CD4-positive, alpha-beta memory T cell (primary cell): ENCODE measurements at regions not wholly inside any gene's neighbourhood (a gene's known extent, or its start where the extent isn't known, plus 50 kb on each side); places are given as distances from the start of the nearest gene placed in this dataset.
"Not testable (repeated sequence)": the region's sequence is repeated elsewhere in the genome, so short reads cannot be mapped to it uniquely, and the experiment has no call there.

Source experiments
- CTCF ChIA-PET: fragments of 350-600 bp; sonication (Branson Sonifier 250); formaldehyde crosslinking; loops from one replicate; lab custom pipeline; 2021; ENCODE audit warnings: inconsistent platforms; ENCODE audit not compliant: partially characterized antibody; lab: Charles Lee
- POLR2A ChIA-PET: fragments of 350-600 bp; sonication (Branson Sonifier 250); formaldehyde crosslinking; loops from one replicate; lab custom pipeline; 2021; ENCODE audit not compliant: partially characterized antibody; lab: Charles Lee
- DNase-seq, 5 donors: peaks; one replicate each; pipeline versions ENCODE4 v3.0.0 to v3.0.0-alpha.2; 2020 to 2022; ENCODE audit warnings: mixed read lengths in 1 of 5
- H3K27ac ChIP-seq: one replicate; pipeline ENCODE4 v1.7.0; 2013; ENCODE audit warnings: low read depth, low read length
- H3K27me3 ChIP-seq: 2 replicates; pipeline ENCODE4 v1.7.0; 2013; ENCODE audit warnings: mild to moderate bottlenecking, low read length, moderate library complexity; ENCODE audit not compliant: insufficient read depth
- H3K36me3 ChIP-seq: 2 replicates; pipeline ENCODE4 v1.7.0; 2013; ENCODE audit warnings: mild to moderate bottlenecking, low read length, moderate library complexity; ENCODE audit not compliant: insufficient read depth
- H3K4me1 ChIP-seq: 2 replicates; pipeline ENCODE4 v1.7.0; 2013; ENCODE audit warnings: mild to moderate bottlenecking, low read length, moderate library complexity; ENCODE audit not compliant: insufficient read depth
- H3K4me3 ChIP-seq, 2 donors: one replicate each; pipeline ENCODE4 v1.7.0; 2013; ENCODE audit warnings: low read length in 2 of 2, mild to moderate bottlenecking in 1 of 2
- H3K9me3 ChIP-seq, 2 donors: one replicate each; pipeline ENCODE4 v1.7.0; 2013; ENCODE audit warnings: low read length in 2 of 2, control low read depth in 1 of 2; ENCODE audit not compliant: control insufficient read depth in 1 of 2
- H3K27ac Mint-ChIP-seq, 7 donors: one replicate each; pipeline ENCODE4 v1.8.0; 2020 to 2021; ENCODE audit warnings: mixed read lengths in 7 of 7, mild to moderate bottlenecking in 6 of 7, inconsistent platforms in 3 of 7, moderate library complexity in 3 of 7
- H3K27me3 Mint-ChIP-seq, 2 donors: one replicate each; pipeline ENCODE4 v1.8.0; 2020 to 2021; ENCODE audit warnings: mixed read lengths in 2 of 2
- H3K36me3 Mint-ChIP-seq, 2 donors: one replicate each; pipeline ENCODE4 v1.8.0; 2020 to 2021; ENCODE audit warnings: mixed read lengths in 2 of 2, inconsistent platforms in 1 of 2, mild to moderate bottlenecking in 1 of 2
- H3K4me1 Mint-ChIP-seq, 4 donors: one replicate each; pipeline ENCODE4 v1.8.0; 2020 to 2021; ENCODE audit warnings: mixed read lengths in 4 of 4, mild to moderate bottlenecking in 1 of 4
- H3K4me3 Mint-ChIP-seq, 8 donors: one replicate each; pipeline ENCODE4 v1.8.0; 2020 to 2021; ENCODE audit warnings: mixed read lengths in 8 of 8, mild to moderate bottlenecking in 7 of 8, moderate library complexity in 6 of 8, inconsistent platforms in 3 of 8
- H3K9me3 Mint-ChIP-seq, 8 donors: one replicate each; pipeline ENCODE4 v1.8.0; 2020 to 2021; ENCODE audit warnings: mixed read lengths in 8 of 8, mild to moderate bottlenecking in 5 of 8, inconsistent platforms in 3 of 8, moderate library complexity in 1 of 8
- intact Hi-C: fragments of 100-400 bp; cut with micrococcal nuclease; formaldehyde crosslinking; loops from one replicate; pipeline ENCODE4 v1.15.1; 2023

DNA sequence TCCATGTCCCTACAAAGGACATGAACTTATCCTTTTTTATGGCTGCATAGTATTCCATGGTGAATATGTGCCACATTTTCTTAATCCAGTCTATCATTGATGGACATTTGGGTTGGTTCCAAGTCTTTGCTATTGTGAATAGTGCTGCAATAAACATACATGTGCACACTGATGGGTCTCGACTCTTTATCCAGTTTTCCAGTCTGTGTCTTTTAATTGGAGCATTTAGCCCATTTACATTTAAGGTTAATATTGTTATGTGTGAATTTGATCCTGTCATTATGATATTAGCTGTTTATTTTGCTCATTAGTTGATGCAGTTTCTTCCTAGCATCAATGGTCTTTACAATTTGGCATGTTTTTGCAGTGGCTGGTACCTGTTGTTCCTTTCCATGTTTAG lies 272.0 kb upstream of the NAALADL2 start:
- H3K36me3 Mint-ChIP-seq, H3K27ac Mint-ChIP-seq, H3K27me3 ChIP-seq, H3K4me1 ChIP-seq, intact Hi-C loops, H3K4me3 ChIP-seq, H3K27ac ChIP-seq, DNase-seq, H3K36me3 ChIP-seq, POLR2A ChIA-PET, H3K4me1 Mint-ChIP-seq, H3K27me3 Mint-ChIP-seq, H3K4me3 Mint-ChIP-seq, CTCF ChIA-PET, H3K9me3 ChIP-seq: not testable (repeated sequence)
- H3K9me3 Mint-ChIP-seq: peaks cover 0 to 21% (median 7%) of the 10 kb centered on the region in 8 donors

DNA sequence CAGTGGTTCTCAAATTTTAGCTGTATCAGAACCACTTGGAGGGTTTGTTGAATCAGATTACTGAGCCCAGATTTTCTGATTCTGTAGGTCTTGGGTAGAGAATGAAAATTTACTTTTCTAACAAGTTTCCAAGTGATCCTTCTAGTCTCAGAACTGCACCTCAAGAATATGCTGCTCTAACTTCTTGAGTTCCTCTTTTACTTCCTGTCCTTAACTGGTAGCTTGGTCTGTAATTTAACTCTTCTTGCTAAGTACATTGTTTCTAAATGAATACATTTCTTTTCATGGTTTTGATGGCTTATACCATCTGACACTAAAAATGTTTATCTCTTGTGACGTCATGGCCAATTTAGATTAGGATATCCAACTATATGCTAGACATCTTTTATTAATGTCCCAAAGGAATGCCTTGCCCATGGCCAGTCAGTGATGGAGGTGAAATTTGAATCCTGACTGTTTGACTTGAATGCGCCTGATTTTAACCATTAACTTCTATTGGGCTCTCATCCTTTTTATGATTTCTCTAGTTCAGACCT lies 262.6 kb upstream of the NAALADL2 start:
- intact Hi-C loops: no loop called here
- no peak for DNase-seq
- CTCF ChIA-PET: no interaction called here
- POLR2A ChIA-PET: no interaction called here
- Histone ChIP-seq H3K36me3 (no peaks in the 10 kb centered on the region), H3K4me1 (no peaks in the 10 kb centered on the region), H3K27me3 (no peaks in the 10 kb centered on the region), H3K9me3 (no peaks in the 10 kb centered on the region), H3K4me3 (no peak overlapping the region), H3K27ac (no peak overlapping the region)
- H3K36me3 Mint-ChIP-seq: no peaks in the 10 kb centered on the region
- H3K4me1 Mint-ChIP-seq: no peaks in the 10 kb centered on the region
- peaks cover 0 to 8% (median 2%) of the 10 kb centered on the region in 8 donors for H3K9me3 Mint-ChIP-seq
- H3K27ac Mint-ChIP-seq: no peak overlapping the region
- H3K4me3 Mint-ChIP-seq: no peak overlapping the region
- H3K27me3 Mint-ChIP-seq: no peaks in the 10 kb centered on the region

DNA sequence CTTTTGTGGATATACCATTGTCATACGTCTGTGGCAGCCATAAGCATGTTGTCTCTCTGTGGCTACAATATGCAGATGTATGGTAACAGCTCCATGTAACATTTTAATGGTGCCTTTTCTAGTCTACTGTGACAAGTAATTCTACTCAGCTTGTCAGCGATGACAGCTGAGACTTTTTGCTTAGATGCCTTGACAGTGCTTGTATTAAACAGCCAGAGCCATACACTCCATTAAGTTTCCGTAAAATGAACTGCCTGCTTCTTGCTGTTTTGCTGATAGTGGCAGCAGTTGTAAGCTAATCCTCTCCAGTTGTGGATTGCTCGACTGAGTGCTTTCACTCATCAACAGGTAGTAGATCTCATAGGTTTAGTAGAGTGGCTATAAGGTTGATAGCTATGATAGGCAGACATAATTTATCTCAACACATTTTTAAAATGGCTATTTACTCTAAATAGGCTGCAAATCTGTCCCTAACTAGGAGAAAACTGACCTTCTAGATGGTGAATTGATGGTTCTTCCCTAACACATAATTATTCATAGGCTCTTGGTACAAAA lies 260.2 kb upstream of the NAALADL2 start:
- Mint-ChIP-seq H3K9me3 (peaks cover 0 to 11% (median 2%) of the 10 kb centered on the region in 8 donors), H3K4me1 (no peaks in the 10 kb centered on the region), H3K36me3 (no peaks in the 10 kb centered on the region), H3K27ac (no peak overlapping the region), H3K4me3 (no peak overlapping the region), H3K27me3 (no peaks in the 10 kb centered on the region)
- POLR2A ChIA-PET: no interaction called here
- Histone ChIP-seq H3K4me1 (no peaks in the 10 kb centered on the region), H3K36me3 (no peaks in the 10 kb centered on the region), H3K9me3 (no peaks in the 10 kb centered on the region), H3K27me3 (no peaks in the 10 kb centered on the region), H3K4me3 (no peak overlapping the region), H3K27ac (no peak overlapping the region)
- no peak for DNase-seq
- intact Hi-C loops: no loop called here
- CTCF ChIA-PET: no interaction called here

GRCh38 chr3:174613173-174613572 lies 246.0 kb upstream of the NAALADL2 start:
- Histone ChIP-seq H3K9me3 (no peaks in the 10 kb centered on the region), H3K4me3 (no peak overlapping the region), H3K27ac (no peak overlapping the region), H3K4me1 (no peaks in the 10 kb centered on the region), H3K36me3 (no peaks in the 10 kb centered on the region), H3K27me3 (no peaks in the 10 kb centered on the region)
- Mint-ChIP-seq H3K36me3 (no peaks in the 10 kb centered on the region), H3K27ac (no peak overlapping the region), H3K9me3 (peaks cover 0 to 22% (median 6%) of the 10 kb centered on the region in 8 donors), H3K4me3 (no peak overlapping the region), H3K27me3 (no peaks in the 10 kb centered on the region), H3K4me1 (no peaks in the 10 kb centered on the region)
- POLR2A ChIA-PET: no interaction called here
- CTCF ChIA-PET: no interaction called here
- intact Hi-C loops: no loop called here
- no peak for DNase-seq

DNA sequence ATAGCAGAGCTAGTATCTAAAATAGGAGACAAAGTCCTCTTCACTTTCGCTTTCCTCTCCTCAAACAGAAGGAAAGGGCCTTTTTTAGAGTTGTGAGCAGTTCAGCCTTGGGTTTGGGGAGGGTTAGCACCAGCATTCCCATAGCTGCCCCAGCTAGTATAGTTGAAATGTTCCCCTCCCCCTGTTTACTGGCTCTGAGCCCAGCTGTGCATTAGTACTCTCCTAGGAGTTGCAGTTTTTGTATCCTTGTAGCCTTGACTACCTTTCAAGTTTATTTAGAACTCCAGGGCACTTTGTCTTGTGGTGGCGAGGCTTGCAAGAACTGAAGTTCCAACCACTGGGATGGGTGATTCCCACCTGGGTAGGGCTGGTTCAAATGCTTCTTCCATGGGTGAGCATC lies 245.1 kb upstream of the NAALADL2 start:
- no peaks in the 10 kb centered on the region for H3K4me1 ChIP-seq
- no peaks in the 10 kb centered on the region for H3K27me3 ChIP-seq
- no peaks in the 10 kb centered on the region for H3K9me3 ChIP-seq
- H3K9me3 Mint-ChIP-seq: peaks cover 0 to 20% (median 6%) of the 10 kb centered on the region in 8 donors
- no peaks in the 10 kb centered on the region for H3K4me1 Mint-ChIP-seq
- CTCF ChIA-PET: no interaction called here
- no peak overlapping the region for H3K4me3 ChIP-seq
- no peak overlapping the region for H3K27ac ChIP-seq
- H3K36me3 ChIP-seq: no peaks in the 10 kb centered on the region
- no peak for DNase-seq
- H3K27me3 Mint-ChIP-seq: no peaks in the 10 kb centered on the region
- intact Hi-C loops: no loop called here
- POLR2A ChIA-PET: no interaction called here
- no peak overlapping the region for H3K27ac Mint-ChIP-seq
- H3K36me3 Mint-ChIP-seq: no peaks in the 10 kb centered on the region
- H3K4me3 Mint-ChIP-seq: no peak overlapping the region

- Mint-ChIP-seq H3K27me3 (no peaks in the 10 kb centered on the region), H3K27ac (no peak overlapping the region), H3K4me3 (no peak overlapping the region), H3K9me3 (peaks cover 0 to 4% (median 2%) of the 10 kb centered on the region in 8 donors), H3K36me3 (no peaks in the 10 kb centered on the region), H3K4me1 (no peaks in the 10 kb centered on the region)
- no peaks in the 10 kb centered on the region for H3K4me1 ChIP-seq
- POLR2A ChIA-PET: no interaction called here
- intact Hi-C loops: no loop called here
- no peaks in the 10 kb centered on the region for H3K27me3 ChIP-seq
- no peaks in the 10 kb centered on the region for H3K9me3 ChIP-seq
- CTCF ChIA-PET: no interaction called here
- no peak overlapping the region for H3K27ac ChIP-seq
- H3K4me3 ChIP-seq: no peak overlapping the region
- DNase-seq: no peak
- H3K36me3 ChIP-seq: no peaks in the 10 kb centered on the region
These were observed 240.6 kb upstream of the NAALADL2 start for GRCh38 chr3:174618368-174619080.

GRCh38 chr3:174619239-174619638 lies 239.9 kb upstream of the NAALADL2 start:
- H3K27ac ChIP-seq: no peak overlapping the region
- no peaks in the 10 kb centered on the region for H3K9me3 ChIP-seq
- no peaks in the 10 kb centered on the region for H3K27me3 ChIP-seq
- Mint-ChIP-seq H3K27ac (no peak overlapping the region), H3K9me3 (peaks cover 0 to 4% (median 2%) of the 10 kb centered on the region in 8 donors), H3K36me3 (no peaks in the 10 kb centered on the region), H3K4me1 (no peaks in the 10 kb centered on the region), H3K27me3 (no peaks in the 10 kb centered on the region), H3K4me3 (no peak overlapping the region)
- no peak for DNase-seq
- H3K4me3 ChIP-seq: no peak overlapping the region
- ChIA-PET CTCF (no interaction called here), POLR2A (no interaction called here)
- H3K4me1 ChIP-seq: no peaks in the 10 kb centered on the region
- intact Hi-C loops: no loop called here
- H3K36me3 ChIP-seq: no peaks in the 10 kb centered on the region
